C4-2B (cell line): ENCODE measurements at regions not wholly inside any gene's neighbourhood (a gene's known extent, or its start where the extent isn't known, plus 50 kb on each side); places are given as distances from the start of the nearest gene placed in this dataset.
A peak's percentile ranks its signal among the peaks of the same experiment; 100 is the strongest.

Experiments
- H3K27ac ChIP-seq: fragments of 450-650 bp; 2 replicates; pipeline ENCODE4 v1.5.1; 2017
- CTCF ChIP-seq: fragments of 450-650 bp; conservative IDR thresholded peaks from 2 replicates; pipeline ENCODE4 v1.5.1; 2017; ENCODE audit warnings: mild to moderate bottlenecking
- ZFX ChIP-seq: fragments of 450-650 bp; IDR thresholded peaks from 2 replicates; pipeline ENCODE4 v1.6.1; 2017

- TF ChIP-seq CTCF (no peak), ZFX (no peak)
- H3K27ac ChIP-seq, result no peak overlapping the region
Measured at GRCh38 chr2:133710613-133711012, 142.3 kb upstream of the NCKAP5 start.

- no peak overlapping the region for H3K27ac ChIP-seq
- TF ChIP-seq CTCF (no peak), ZFX (no peak)
Measured at GRCh38 chr2:133711201-133711600, 142.9 kb upstream of the NCKAP5 start.

- TF ChIP-seq ZFX (no peak), CTCF (no peak)
- no peak overlapping the region for H3K27ac ChIP-seq
Measured at GRCh38 chr2:133711806-133712205, 143.5 kb upstream of the NCKAP5 start.

- no peak for TF ChIP-seq ZFX
- no peak for TF ChIP-seq CTCF
- no peak overlapping the region for H3K27ac ChIP-seq
Measured at GRCh38 chr2:133712369-133712768, 144.1 kb upstream of the NCKAP5 start.

GRCh38 chr2:133713049-133713580 is 144.9 kb upstream of the NCKAP5 start:
- TF ChIP-seq CTCF, result no peak
- TF ChIP-seq ZFX, result no peak

GRCh38 chr2:133716166-133716565 is 147.9 kb upstream of the NCKAP5 start:
- TF ChIP-seq ZFX (no peak), CTCF (no peak)
- peak overlapping the region; percentile 23; the same call in 1 of the 2 replicates for H3K27ac ChIP-seq

More at GRCh38 chr2:133713049-133713580, 144.9 kb upstream of the NCKAP5 start:
- H3K27ac ChIP-seq, result no peak overlapping the region

- H3K27ac ChIP-seq, result peak overlapping the region; percentile 77
- TF ChIP-seq ZFX (no peak), CTCF (no peak)
Measured at GRCh38 chr2:133717497-133717896, 149.2 kb upstream of the NCKAP5 start.
